Neural progenitor cell (in vitro differentiated cells): ENCODE measurements at regions not wholly inside any gene's neighbourhood (a gene's known extent, or its start where the extent isn't known, plus 50 kb on each side); places are given as distances from the start of the nearest gene placed in this dataset.

ENCODE experiments used
- CTCF ChIP-seq: fragments of 200-600 bp; sonication (generic); IDR thresholded peaks from 2 replicates; pipeline ENCODE4 v1.5.1; 2017; ENCODE audit warnings: antibody characterized with exemption, mild to moderate bottlenecking
- EZH2 ChIP-seq: fragments of 200-600 bp; sonication (generic); IDR thresholded peaks from 2 replicates; pipeline ENCODE4 v1.6.1; 2017; ENCODE audit warnings: antibody characterized with exemption, mild to moderate bottlenecking, moderate library complexity

GRCh38 chr4:126446917-126447316, 1132.2 kb downstream of the FAT4 start:
- TF ChIP-seq CTCF (no peak), EZH2 (no peak)
